Pancreas (tissue), 10 donors: ENCODE measurements at regions not wholly inside any gene's neighbourhood (a gene's known extent, or its start where the extent isn't known, plus 50 kb on each side); places are given as distances from the start of the nearest gene placed in this dataset.

Experiments used
- ATAC-seq, 4 donors: fragments of 200-7000 bp; cut with Tn5 transposase; one replicate each; pipeline versions ENCODE4 v1.8.0 to v1.9.1; 2020; ENCODE audit warnings: mild to moderate bottlenecking in 4 of 4, moderate library complexity in 4 of 4
- DNase-seq, 6 donors: peaks; one replicate each; pipeline ENCODE4 v3.0.0-alpha.2; 2020
- FAIRE-seq: peaks from 2 replicates; lab custom pipeline; 2012; peaks lifted over from hg19 to GRCh38; lab: Jason Lieb, UNC
- H3K27ac ChIP-seq, 4 donors: fragments of 200-600 bp; sonication (generic); 1 replicate in 3 of 4; 2 replicates in 1 of 4; pipeline versions ENCODE4 v1.5.0 to v1.8.0; 2020
- H3K27me3 ChIP-seq, 4 donors: fragments of 200-600 bp; one replicate each; pipeline ENCODE4 v1.8.0; 2021
- H3K36me3 ChIP-seq, 3 donors: fragments of 200-600 bp; sonication (generic) in 1 of 3; one replicate each; pipeline versions ENCODE4 v1.5.0 to v1.8.0; 2020 to 2021
- H3K4me1 ChIP-seq, 3 donors: fragments of 200-600 bp; one replicate each; pipeline ENCODE4 v1.8.0; 2021
- H3K4me3 ChIP-seq, 4 donors: fragments of 200-600 bp; sonication (generic) in 2 of 4; one replicate each; pipeline versions ENCODE4 v1.5.0 to v1.8.0; 2020 to 2021
- H3K9me3 ChIP-seq, 4 donors: fragments of 200-600 bp; one replicate each; pipeline ENCODE4 v1.8.0; 2021
- WGBS, 2 donors: extraction: QIAGEN DNeasy Blood & Tissue Kit; methylation state at CpG; one replicate each; pipeline ENCODE4 v1.1.7; 2013; 5-methylcytosine and 5-hydroxymethylcytosine counted together
- intact Hi-C, 3 donors: fragments of 100-400 bp; cut with DNase I; formaldehyde crosslinking; loops; one replicate each; pipeline versions ENCODE4 v1.11.1 to v1.14.2; 2022
- TF ChIP-seq, protein P1 (sequence below), 4 donors: fragments of 200-600 bp; sonication (generic) in 3 of 4; IDR thresholded peaks; one replicate each; pipeline versions ENCODE4 v1.5.0 to v1.8.0; 2021; ENCODE audit warnings: antibody characterized with exemption in 4 of 4
- donor health status: healthy with polysubstance abuse.
- donor health status: DM: no; HTN: no; CAD: no; lungs with moderate emphysema.
- donor health status: DM: no; HTN: no; CAD: no.
- donor health status: control.
- donor health status: control.
- donor health status: Bipolar disorder and iron deficiency.
- donor health status: DM: yes; HTN: yes; CAD: no.
- donor health status: DM: no; HTN: no; CAD: no.
- donor health status: DM: no; HTN: no; CAD: no.
- donor health status: DM: yes; HTN: yes; CAD: no.

DNA sequence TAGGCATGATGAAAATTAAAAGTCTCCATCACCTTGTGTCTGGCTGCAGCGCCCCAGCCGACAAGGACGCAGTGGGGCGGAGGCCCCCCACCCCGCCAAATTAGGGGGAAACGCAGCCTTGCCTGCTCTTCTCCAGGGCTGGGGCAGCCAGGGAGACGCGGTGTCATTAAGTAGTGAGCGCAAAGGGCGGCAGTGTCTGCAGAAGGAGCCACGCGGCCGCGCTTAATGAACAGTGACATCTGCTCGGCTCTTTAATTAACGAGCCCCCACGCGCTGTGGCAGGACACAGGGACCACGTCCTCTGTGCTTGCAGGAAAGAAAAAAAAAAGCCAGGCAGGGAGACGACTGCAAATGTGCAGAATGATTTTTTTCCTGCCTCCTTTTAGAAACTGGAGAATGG is 93.4 kb upstream of the NCOR2 start:
- TF ChIP-seq, protein P1, sequence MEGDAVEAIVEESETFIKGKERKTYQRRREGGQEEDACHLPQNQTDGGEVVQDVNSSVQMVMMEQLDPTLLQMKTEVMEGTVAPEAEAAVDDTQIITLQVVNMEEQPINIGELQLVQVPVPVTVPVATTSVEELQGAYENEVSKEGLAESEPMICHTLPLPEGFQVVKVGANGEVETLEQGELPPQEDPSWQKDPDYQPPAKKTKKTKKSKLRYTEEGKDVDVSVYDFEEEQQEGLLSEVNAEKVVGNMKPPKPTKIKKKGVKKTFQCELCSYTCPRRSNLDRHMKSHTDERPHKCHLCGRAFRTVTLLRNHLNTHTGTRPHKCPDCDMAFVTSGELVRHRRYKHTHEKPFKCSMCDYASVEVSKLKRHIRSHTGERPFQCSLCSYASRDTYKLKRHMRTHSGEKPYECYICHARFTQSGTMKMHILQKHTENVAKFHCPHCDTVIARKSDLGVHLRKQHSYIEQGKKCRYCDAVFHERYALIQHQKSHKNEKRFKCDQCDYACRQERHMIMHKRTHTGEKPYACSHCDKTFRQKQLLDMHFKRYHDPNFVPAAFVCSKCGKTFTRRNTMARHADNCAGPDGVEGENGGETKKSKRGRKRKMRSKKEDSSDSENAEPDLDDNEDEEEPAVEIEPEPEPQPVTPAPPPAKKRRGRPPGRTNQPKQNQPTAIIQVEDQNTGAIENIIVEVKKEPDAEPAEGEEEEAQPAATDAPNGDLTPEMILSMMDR (IDR thresholded peaks at IDR 0.05), result no peak
- Histone ChIP-seq H3K4me1 (peaks cover 0 to 5% (median 0%) of the 10 kb centered on the region in 3 donors), H3K27ac (no peak overlapping the region), H3K27me3 (no peaks in the 10 kb centered on the region), H3K9me3 (no peaks in the 10 kb centered on the region), H3K4me3 (no peak overlapping the region), H3K36me3 (no peaks in the 10 kb centered on the region)
- no peak for FAIRE-seq
- intact Hi-C loops, result no loop called here
- 50 to 52% methylated on average over 20 of the region's 20 CpGs for WGBS, 2 donors
- ATAC-seq, result peak in 1 of 4 donors; percentile 57
- no peak for DNase-seq

DNA sequence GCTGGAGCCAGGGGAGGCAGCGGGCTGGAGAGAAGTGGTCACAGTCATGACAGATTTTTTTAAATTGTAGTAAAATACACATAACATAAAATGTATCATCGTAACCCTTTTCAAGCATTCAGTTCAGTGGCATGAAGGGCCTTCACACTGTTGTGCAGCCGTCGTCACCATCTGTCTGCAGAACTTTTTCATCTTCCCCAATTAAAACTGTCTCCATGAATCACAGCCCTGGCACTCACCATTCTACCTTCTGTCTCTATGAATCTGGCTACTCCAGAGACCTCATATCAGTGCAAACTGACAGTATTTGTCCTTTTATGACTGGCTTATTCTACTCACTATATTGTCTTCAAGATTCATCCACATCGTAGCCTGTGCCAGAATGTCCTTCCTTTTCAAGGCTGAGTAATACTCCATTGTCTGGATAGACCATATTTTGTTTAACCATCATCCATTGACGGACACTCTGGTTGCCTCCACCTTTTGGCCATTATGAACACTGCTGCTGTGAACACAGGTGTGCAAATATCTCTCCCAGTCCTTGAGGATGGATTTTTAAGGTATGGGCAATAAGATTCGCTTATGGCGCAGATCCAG is 91.5 kb upstream of the NCOR2 start:
- no peak overlapping the region for H3K4me3 ChIP-seq
- no peaks in the 10 kb centered on the region for H3K36me3 ChIP-seq
- no peaks in the 10 kb centered on the region for H3K9me3 ChIP-seq
- DNase-seq (no peak), FAIRE-seq (no peak), ATAC-seq (no peak)
- WGBS, 2 donors, result 82 to 94% methylated on average over 8 of the region's 8 CpGs
- intact Hi-C loops, result no loop called here
- TF ChIP-seq, protein P1 (IDR thresholded peaks at IDR 0.05), result no peak
- H3K4me1 ChIP-seq, result peaks cover 0 to 14% (median 6%) of the 10 kb centered on the region in 3 donors
- H3K27me3 ChIP-seq, result no peaks in the 10 kb centered on the region
- no peak overlapping the region for H3K27ac ChIP-seq

DNA sequence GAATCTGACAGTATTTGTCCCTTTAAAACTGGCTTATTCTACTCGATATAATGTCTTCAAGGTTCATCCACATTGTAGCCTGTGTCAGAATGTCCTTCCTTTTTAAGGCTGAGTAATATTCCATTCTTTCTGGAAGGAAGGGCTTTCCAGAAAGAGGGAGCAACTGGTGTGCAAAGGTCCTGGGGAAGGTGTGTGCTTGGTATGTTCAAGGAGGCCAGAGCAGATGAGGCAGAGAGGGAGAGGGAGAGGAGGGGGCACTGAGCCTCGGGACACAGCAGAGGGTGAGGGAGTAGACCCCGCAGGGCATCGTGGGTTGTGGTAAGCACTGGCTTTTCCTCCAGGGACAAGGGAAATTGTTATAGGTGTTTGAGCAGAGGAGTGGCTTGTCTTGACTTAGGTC is 90.9 kb upstream of the NCOR2 start:
- Histone ChIP-seq H3K9me3 (no peaks in the 10 kb centered on the region), H3K4me3 (no peak overlapping the region), H3K27ac (no peak overlapping the region), H3K36me3 (no peaks in the 10 kb centered on the region), H3K27me3 (no peaks in the 10 kb centered on the region), H3K4me1 (peaks cover 0 to 14% (median 6%) of the 10 kb centered on the region in 3 donors)
- 84 to 93% methylated on average over 4 of the region's 4 CpGs for WGBS, 2 donors
- intact Hi-C loops, result no loop called here
- DNase-seq (no peak), ATAC-seq (no peak), FAIRE-seq (no peak)
- TF ChIP-seq, protein P1 (IDR thresholded peaks at IDR 0.05), result no peak

DNA sequence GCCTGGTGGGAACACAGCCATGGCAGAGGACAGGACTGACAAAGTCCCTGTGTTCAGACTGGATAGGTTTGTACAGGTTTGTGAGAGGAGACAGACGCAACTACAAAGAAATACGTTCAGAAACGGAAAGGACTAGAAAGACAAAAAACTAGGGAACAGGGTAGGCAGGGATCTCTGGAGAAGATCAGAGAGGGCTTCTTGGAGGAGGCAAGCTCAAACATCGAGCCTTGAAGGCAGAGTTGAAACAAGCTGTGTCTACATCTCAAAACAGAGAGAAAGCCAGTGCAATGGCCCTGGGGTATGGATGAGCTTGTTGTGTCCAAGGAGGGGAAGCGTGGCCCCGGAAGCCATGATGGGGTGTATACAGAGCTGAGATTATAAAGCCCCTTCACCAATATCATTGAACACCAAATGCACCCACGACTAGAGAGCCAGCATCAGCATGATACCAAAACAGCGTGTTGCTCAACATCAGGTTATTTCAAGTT is 89.6 kb upstream of the NCOR2 start:
- Histone ChIP-seq H3K4me1 (peaks cover 0 to 14% (median 6%) of the 10 kb centered on the region in 3 donors), H3K4me3 (no peak overlapping the region), H3K9me3 (no peaks in the 10 kb centered on the region), H3K27me3 (no peaks in the 10 kb centered on the region), H3K36me3 (no peaks in the 10 kb centered on the region), H3K27ac (no peak overlapping the region)
- ATAC-seq, result no peak
- intact Hi-C loops, result no loop called here
- TF ChIP-seq, protein P1 (IDR thresholded peaks at IDR 0.05), result no peak
- FAIRE-seq, result no peak
- no peak for DNase-seq
- WGBS, 2 donors, result 55 to 63% methylated on average over 8 of the region's 8 CpGs
